ENCODE measurements at regions not wholly inside any gene's neighbourhood (a gene's known extent, or its start where the extent isn't known, plus 50 kb on each side); places are given as distances from the start of the nearest gene placed in this dataset.

DNA sequence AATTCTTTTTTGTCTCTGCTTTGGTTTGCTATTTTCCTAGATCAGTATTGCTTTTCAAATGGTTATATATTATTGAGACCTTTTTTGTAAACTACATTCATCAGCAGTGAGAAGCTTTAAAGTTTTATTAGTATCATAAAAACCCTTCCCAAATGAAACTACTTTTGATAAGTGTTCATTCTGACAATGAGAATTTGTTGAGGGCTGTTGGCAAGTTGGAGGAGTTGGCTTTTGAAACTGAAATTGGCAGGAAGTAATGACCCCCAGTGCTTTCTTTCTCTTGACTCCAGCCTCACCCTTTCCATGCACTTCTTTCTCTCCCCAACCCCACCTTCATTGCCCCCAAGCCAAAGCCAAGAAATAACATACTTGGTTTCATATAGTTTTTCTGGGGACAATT is 113.8 kb downstream of the ZIC5 start:
- H3K4me1 ChIP-seq (ENCODE audit: insufficient read depth, low read length), result peaks cover 5% of the 10 kb centered on the region
- no peaks in the 10 kb centered on the region for H3K27me3 ChIP-seq (ENCODE audit: insufficient read depth, low read length)
- no peaks in the 10 kb centered on the region for H3K9me3 ChIP-seq (ENCODE audit: low read depth, low read length)
- no peak overlapping the region for H3K4me3 ChIP-seq (ENCODE audit: low read length)

DNA sequence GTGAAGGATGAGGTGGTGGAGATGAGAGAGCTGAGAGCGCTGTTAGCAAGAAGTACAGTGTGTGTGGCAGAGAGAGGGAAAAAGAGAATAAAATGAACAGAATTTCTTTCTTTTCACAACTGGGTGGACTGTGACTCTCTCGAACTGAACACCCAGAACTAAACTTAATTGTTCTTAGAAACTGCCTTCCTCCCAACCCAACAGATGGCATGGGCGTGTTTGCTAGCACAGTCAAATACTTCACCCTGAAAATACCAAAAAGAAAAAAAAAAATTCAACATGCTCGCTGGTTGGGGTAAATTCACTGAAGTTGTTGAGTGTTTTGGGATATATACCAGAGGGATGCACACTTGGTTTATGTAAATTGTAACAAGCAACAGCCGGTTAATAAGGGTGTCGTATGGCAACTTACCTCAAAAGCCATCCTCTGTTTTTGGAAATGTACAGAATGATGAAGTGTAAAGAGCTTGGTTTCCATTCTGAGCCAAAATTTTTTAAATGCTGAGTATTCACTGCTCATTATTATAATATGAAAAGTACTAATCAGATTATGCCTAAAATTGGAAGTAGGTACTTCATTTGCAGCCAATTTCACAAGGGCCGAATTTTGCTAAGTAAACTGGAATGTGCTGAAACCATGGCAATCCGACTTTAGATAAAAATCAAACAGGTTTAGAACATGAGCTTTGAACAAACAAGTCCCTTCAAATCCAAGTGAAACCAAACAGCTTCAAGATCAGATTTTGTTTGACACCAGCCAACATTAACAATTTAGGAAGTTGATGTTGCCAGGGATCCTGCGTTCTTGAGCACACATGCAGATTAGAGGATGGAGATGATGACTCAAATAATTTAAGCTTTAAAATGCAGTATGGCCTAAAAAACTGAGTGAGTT is 115.8 kb downstream of the ZIC5 start:
- no peaks in the 10 kb centered on the region for H3K27me3 ChIP-seq (ENCODE audit: insufficient read depth, low read length)
- H3K4me1 ChIP-seq (ENCODE audit: insufficient read depth, low read length), result peaks cover 5% of the 10 kb centered on the region
- no peaks in the 10 kb centered on the region for H3K9me3 ChIP-seq (ENCODE audit: low read depth, low read length)
- no peak overlapping the region for H3K4me3 ChIP-seq (ENCODE audit: low read length)

DNA sequence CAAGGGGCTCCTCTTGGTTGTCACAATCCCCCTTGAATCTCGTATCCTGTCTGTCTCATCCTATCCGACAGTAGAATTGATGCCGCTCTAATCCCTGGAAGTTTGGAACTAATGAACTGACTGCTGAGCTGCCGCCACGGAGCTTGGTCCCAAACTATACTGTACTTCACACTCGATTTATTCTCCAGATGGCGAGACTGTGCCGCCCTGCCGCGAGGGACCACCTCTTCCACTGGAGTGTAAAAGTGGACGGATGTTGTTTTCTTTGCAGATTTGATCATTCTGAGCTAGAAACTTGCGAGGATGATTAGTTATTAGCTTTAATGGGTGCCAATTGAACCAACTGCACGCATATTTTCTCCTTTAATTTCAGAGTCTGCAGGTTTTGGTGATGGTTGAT is 117.2 kb downstream of the ZIC5 start:
- Histone ChIP-seq H3K9me3 (ENCODE audit: low read depth, low read length) (no peaks in the 10 kb centered on the region), H3K4me3 (ENCODE audit: low read length) (no peak overlapping the region), H3K27me3 (ENCODE audit: insufficient read depth, low read length) (no peaks in the 10 kb centered on the region), H3K4me1 (ENCODE audit: insufficient read depth, low read length) (peaks cover 3% of the 10 kb centered on the region)

- no peak overlapping the region for H3K4me3 ChIP-seq (ENCODE audit: low read length)
These were observed 124.2 kb downstream of the ZIC5 start for GRCh38 chr13:99847318-99847750.

DNA sequence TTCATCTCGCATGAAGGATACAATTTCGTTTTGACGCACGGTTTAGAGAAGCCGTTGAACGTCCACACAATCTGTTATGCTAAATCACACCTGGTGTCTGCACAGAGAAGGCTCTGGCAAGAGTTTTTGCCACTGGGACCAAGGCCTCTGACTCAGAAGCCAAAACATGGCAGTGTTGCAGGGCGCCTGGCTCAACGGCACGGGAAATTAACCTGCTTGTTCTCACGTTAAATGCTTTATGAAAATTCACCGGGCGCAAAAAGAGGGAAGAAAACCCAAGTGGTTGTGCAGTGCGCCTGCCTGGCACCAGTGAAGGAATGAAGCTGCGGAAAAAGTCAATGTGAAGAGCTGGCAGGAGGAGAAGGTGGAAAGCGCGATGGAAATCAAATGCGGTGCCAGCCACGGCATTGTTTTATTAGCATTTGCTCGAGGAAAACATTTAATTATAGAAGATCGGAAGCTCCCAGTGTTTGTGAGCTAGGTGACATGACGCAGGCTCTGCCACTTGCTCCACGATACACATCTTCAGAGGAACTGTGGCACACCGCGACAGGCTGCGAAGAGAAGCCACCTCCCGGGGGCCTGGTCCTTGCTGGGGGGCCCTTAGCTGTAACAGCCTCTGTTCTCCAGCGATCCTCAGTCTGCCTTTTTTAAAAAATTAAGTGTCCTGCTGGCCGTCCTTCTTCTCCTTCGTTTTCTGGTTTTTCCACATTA is 126.2 kb downstream of the ZIC5 start:
- H3K27me3 ChIP-seq (ENCODE audit: insufficient read depth, low read length), result no peaks in the 10 kb centered on the region
- no peaks in the 10 kb centered on the region for H3K4me1 ChIP-seq (ENCODE audit: insufficient read depth, low read length)
- no peak overlapping the region for H3K4me3 ChIP-seq (ENCODE audit: low read length)
- no peaks in the 10 kb centered on the region for H3K9me3 ChIP-seq (ENCODE audit: low read depth, low read length)

More at GRCh38 chr13:99847318-99847750, 124.2 kb downstream of the ZIC5 start:
- no peaks in the 10 kb centered on the region for H3K4me1 ChIP-seq (ENCODE audit: insufficient read depth, low read length)
- no peaks in the 10 kb centered on the region for H3K9me3 ChIP-seq (ENCODE audit: low read depth, low read length)
- no peaks in the 10 kb centered on the region for H3K27me3 ChIP-seq (ENCODE audit: insufficient read depth, low read length)

GRCh38 chr13:99844421-99844820 is 127.1 kb downstream of the ZIC5 start:
- no peaks in the 10 kb centered on the region for H3K9me3 ChIP-seq (ENCODE audit: low read depth, low read length)
- no peak overlapping the region for H3K4me3 ChIP-seq (ENCODE audit: low read length)
- H3K4me1 ChIP-seq (ENCODE audit: insufficient read depth, low read length), result no peaks in the 10 kb centered on the region
- no peaks in the 10 kb centered on the region for H3K27me3 ChIP-seq (ENCODE audit: insufficient read depth, low read length)

DNA sequence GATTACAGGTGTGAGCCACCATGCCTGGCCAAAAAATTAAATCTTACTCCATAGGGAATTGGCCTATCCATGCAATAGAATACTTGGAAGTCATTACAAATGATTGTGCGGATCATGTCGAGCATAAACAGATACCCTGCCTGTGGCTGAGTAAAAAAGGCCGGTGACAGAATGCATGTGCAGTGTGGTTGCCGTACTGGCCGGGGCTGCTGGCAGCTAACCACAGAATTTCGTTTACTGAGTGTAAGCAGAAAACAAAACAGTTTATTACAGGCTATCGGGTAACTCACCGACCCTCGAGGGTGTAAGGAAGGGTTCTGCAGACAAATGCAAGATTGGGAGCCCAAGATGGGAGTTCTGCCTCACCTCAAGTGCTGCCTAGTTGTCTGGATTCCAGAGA is 127.7 kb downstream of the ZIC5 start:
- H3K4me3 ChIP-seq (ENCODE audit: low read length), result no peak overlapping the region
- H3K4me1 ChIP-seq (ENCODE audit: insufficient read depth, low read length), result no peaks in the 10 kb centered on the region

DNA sequence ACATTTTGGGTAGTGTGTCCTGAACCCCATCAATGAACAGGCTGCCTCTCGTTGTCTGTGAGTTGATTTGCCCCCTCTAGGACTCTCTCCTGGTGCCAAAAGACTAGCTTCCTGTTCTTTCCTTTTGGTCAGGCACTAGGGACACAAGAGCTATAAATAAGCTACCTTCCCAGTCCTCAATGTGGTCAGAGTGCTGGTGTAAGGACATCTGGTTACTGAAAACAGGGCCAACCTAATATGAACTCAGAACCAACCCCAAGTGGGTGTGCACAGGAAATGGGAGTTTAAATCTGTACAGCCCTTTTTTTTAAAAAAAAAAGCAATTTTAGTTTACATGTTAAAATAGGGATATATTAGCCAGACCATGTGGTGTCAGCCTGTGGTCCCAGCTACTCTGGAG is 129.2 kb downstream of the ZIC5 start:
- no peaks in the 10 kb centered on the region for H3K9me3 ChIP-seq (ENCODE audit: low read depth, low read length)
- H3K4me3 ChIP-seq (ENCODE audit: low read length), result no peak overlapping the region
- H3K27me3 ChIP-seq (ENCODE audit: insufficient read depth, low read length), result no peaks in the 10 kb centered on the region
- no peaks in the 10 kb centered on the region for H3K4me1 ChIP-seq (ENCODE audit: insufficient read depth, low read length)

More for the DNA sequence above, 127.7 kb downstream of the ZIC5 start:
- Histone ChIP-seq H3K27me3 (ENCODE audit: insufficient read depth, low read length) (no peaks in the 10 kb centered on the region), H3K9me3 (ENCODE audit: low read depth, low read length) (no peaks in the 10 kb centered on the region)

DNA sequence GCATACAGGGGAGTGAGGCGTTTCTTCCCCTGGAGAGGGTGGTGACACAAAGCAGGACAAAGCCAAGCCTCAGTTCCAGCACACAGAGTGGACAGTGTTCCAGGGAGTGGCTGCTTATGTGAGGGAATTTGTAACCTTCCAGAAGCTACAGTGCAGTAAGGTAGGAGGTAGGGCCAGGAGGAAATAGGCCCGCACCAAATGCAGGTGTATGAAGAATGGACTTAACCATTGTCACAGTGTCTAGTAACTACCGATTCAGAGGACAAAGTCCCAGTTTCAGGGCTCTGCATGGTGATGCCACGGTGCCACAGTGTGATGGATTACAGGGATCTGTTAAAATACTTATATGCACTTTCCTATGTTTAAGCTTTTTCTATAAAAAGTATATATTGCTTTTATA is 135.3 kb downstream of the ZIC5 start:
- H3K9me3 ChIP-seq (ENCODE audit: low read depth, low read length), result no peaks in the 10 kb centered on the region
- H3K4me3 ChIP-seq (ENCODE audit: low read length), result no peak overlapping the region
- no peaks in the 10 kb centered on the region for H3K4me1 ChIP-seq (ENCODE audit: insufficient read depth, low read length)
- no peaks in the 10 kb centered on the region for H3K27me3 ChIP-seq (ENCODE audit: insufficient read depth, low read length)

GRCh38 chr13:99835442-99835841 is 136.1 kb downstream of the ZIC5 start:
- Histone ChIP-seq H3K27me3 (ENCODE audit: insufficient read depth, low read length) (no peaks in the 10 kb centered on the region), H3K4me1 (ENCODE audit: insufficient read depth, low read length) (no peaks in the 10 kb centered on the region), H3K9me3 (ENCODE audit: low read depth, low read length) (no peaks in the 10 kb centered on the region), H3K4me3 (ENCODE audit: low read length) (no peak overlapping the region)

- no peak overlapping the region for H3K4me3 ChIP-seq (ENCODE audit: low read length)
- no peaks in the 10 kb centered on the region for H3K4me1 ChIP-seq (ENCODE audit: insufficient read depth, low read length)
- no peaks in the 10 kb centered on the region for H3K9me3 ChIP-seq (ENCODE audit: low read depth, low read length)
- H3K27me3 ChIP-seq (ENCODE audit: insufficient read depth, low read length), result no peaks in the 10 kb centered on the region
These were observed 137.3 kb downstream of the ZIC5 start for GRCh38 chr13:99834246-99834645.

GRCh38 chr13:99832347-99832746 is 139.2 kb downstream of the ZIC5 start:
- Histone ChIP-seq H3K4me3 (ENCODE audit: low read length) (no peak overlapping the region), H3K27me3 (ENCODE audit: insufficient read depth, low read length) (no peaks in the 10 kb centered on the region), H3K9me3 (ENCODE audit: low read depth, low read length) (no peaks in the 10 kb centered on the region), H3K4me1 (ENCODE audit: insufficient read depth, low read length) (no peaks in the 10 kb centered on the region)

DNA sequence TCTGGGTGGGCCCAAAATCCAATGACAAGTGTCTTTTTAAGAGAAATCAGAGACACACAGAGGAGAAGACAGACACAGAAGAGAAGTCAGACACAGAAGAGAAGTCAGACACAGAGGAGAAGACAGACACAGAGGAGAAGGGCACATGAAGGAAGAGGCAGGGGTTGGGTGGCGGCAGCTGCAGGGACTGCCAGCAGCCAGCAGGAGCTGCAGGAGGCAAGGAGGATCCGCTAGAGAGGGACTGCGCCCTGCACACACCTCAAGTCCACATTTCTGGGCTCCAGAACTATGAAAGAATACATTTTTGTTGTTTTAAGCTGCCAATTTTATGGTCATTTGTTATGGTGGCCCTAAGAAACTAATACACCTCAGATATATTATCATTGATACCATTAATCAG is 140.6 kb downstream of the ZIC5 start:
- H3K4me3 ChIP-seq (ENCODE audit: low read length), result no peak overlapping the region
- no peaks in the 10 kb centered on the region for H3K4me1 ChIP-seq (ENCODE audit: insufficient read depth, low read length)
- no peaks in the 10 kb centered on the region for H3K9me3 ChIP-seq (ENCODE audit: low read depth, low read length)
- no peaks in the 10 kb centered on the region for H3K27me3 ChIP-seq (ENCODE audit: insufficient read depth, low read length)

- no peak overlapping the region for H3K4me3 ChIP-seq (ENCODE audit: low read length)
These were observed 141.9 kb downstream of the ZIC5 start for GRCh38 chr13:99829593-99830239.

DNA sequence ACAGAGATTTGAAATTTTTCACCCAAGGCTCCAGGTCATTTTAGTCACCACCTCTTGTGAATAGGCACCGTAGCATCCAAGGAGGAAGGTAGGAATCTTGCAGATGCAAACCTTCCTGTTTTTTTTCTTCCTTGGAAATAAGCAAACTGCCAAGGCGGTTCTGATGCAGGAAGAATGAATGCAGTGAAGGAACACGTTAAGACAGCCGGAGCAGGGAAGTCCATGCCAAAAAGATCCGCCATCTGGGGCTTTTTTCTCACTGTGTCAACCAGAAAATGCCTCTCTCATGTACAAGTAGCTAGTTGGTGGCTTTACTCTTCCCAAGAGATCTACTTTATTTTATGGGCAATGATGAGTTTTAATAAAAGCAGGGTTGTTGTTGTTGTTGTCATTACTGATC is 142.4 kb downstream of the ZIC5 start:
- no peaks in the 10 kb centered on the region for H3K27me3 ChIP-seq (ENCODE audit: insufficient read depth, low read length)
- H3K4me1 ChIP-seq (ENCODE audit: insufficient read depth, low read length), result no peaks in the 10 kb centered on the region
- H3K9me3 ChIP-seq (ENCODE audit: low read depth, low read length), result no peaks in the 10 kb centered on the region
- H3K4me3 ChIP-seq (ENCODE audit: low read length), result no peak overlapping the region

More at GRCh38 chr13:99829593-99830239, 141.9 kb downstream of the ZIC5 start:
- no peaks in the 10 kb centered on the region for H3K4me1 ChIP-seq (ENCODE audit: insufficient read depth, low read length)
- no peaks in the 10 kb centered on the region for H3K27me3 ChIP-seq (ENCODE audit: insufficient read depth, low read length)
- H3K9me3 ChIP-seq (ENCODE audit: low read depth, low read length), result no peaks in the 10 kb centered on the region
